Sigmoid colon (tissue), 6 donors: ENCODE measurements at regions not wholly inside any gene's neighbourhood (a gene's known extent, or its start where the extent isn't known, plus 50 kb on each side); places are given as distances from the start of the nearest gene placed in this dataset.

Experiments used
- DNase-seq: peaks from one replicate; pipeline ENCODE4 v3.0.0-alpha.2; 2019
- H3K27ac ChIP-seq, 4 donors: fragments of 200-600 bp; sonication (generic); one replicate each; pipeline ENCODE4 v1.5.1; 2016 to 2019; ENCODE audit warnings: mild to moderate bottlenecking in 1 of 4
- H3K27me3 ChIP-seq, 3 donors: fragments of 200-600 bp; sonication (generic); one replicate each; pipeline ENCODE4 v1.5.1; 2019; ENCODE audit warnings: mild to moderate bottlenecking in 1 of 3
- H3K36me3 ChIP-seq, 4 donors: fragments of 200-600 bp; sonication (generic); one replicate each; pipeline ENCODE4 v1.5.1; 2016 to 2019
- H3K4me1 ChIP-seq, 4 donors: fragments of 200-600 bp; sonication (generic); one replicate each; pipeline ENCODE4 v1.5.1; 2017 to 2019
- H3K4me3 ChIP-seq, 4 donors: fragments of 200-600 bp; sonication (generic); one replicate each; pipeline ENCODE4 v1.5.1; 2017 to 2019; ENCODE audit warnings: mild to moderate bottlenecking in 2 of 4, moderate library complexity in 1 of 4
- H3K9me3 ChIP-seq, 4 donors: fragments of 200-600 bp in 3 of 4; sonication (generic) in 3 of 4; one replicate each; pipeline versions ENCODE4 v1.5.1 to v1.6.1; 2013 to 2019
- CTCF ChIP-seq, 4 experiments: fragments of 450-650 bp in 3 of 4; fragments of 200-600 bp in 1 of 4; IDR thresholded peaks; one replicate each; pipeline ENCODE4 v1.5.1; 2016 to 2019; ENCODE audit warnings: antibody characterized with exemption in 4 of 4, mild to moderate bottlenecking in 3 of 4, moderate library complexity in 2 of 4
- EP300 ChIP-seq, 4 donors: sonication (generic); formaldehyde crosslinking; IDR thresholded peaks; one replicate each; pipeline ENCODE4 v1.6.1; 2017; ENCODE audit warnings: antibody characterized with exemption in 4 of 4
- POLR2A ChIP-seq, 2 donors: fragments of 450-650 bp; IDR thresholded peaks; one replicate each; pipeline ENCODE4 v1.6.1; 2016; ENCODE audit warnings: antibody characterized with exemption in 2 of 2, mild to moderate bottlenecking in 2 of 2, moderate library complexity in 2 of 2
- POLR2AphosphoS5 ChIP-seq, 4 donors: sonication (generic); formaldehyde crosslinking; IDR thresholded peaks; one replicate each; pipeline ENCODE4 v1.6.1; 2017; ENCODE audit warnings: antibody characterized with exemption in 4 of 4
- WGBS, 2 donors: extraction: QIAGEN DNeasy Blood & Tissue Kit; methylation state at CpG; one replicate each; pipeline ENCODE4 v1.1.7; 2013; 5-methylcytosine and 5-hydroxymethylcytosine counted together
- intact Hi-C: fragments of 100-400 bp; cut with DNase I; formaldehyde crosslinking; loops from one replicate; pipeline ENCODE4 v1.15.1; 2023
- donor health status: healthy with polysubstance abuse.
- donor health status: healthy.

DNA sequence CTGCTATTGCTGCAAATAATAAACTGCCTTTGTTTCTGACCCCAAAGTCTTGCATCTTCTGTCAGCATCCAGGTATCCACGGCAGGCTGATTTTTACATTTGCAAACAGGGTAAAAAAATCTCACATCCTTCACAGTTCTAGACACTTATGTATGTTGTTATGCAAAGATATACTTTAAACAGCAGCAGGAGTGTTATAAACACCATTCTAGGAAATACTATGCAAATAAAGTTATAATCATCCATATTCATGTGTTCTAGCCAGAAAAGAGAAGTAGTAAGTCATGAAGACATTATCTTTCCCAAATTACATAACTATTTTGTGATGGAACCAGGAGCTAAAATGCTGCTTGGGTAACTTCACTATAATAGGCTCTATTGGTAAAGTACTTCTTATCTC lies 534.2 kb downstream of the LTN1 start:
- no peaks in the 10 kb centered on the region for H3K27me3 ChIP-seq
- no peak for TF ChIP-seq CTCF (IDR thresholded peaks at IDR 0.05)
- no peak for TF ChIP-seq POLR2A (IDR thresholded peaks at IDR 0.05)
- TF ChIP-seq EP300 (IDR thresholded peaks at IDR 0.05) = no peak
- no peaks in the 10 kb centered on the region for H3K9me3 ChIP-seq
- no peak overlapping the region for H3K27ac ChIP-seq
- H3K4me1 ChIP-seq = no peaks in the 10 kb centered on the region
- no peaks in the 10 kb centered on the region for H3K36me3 ChIP-seq
- H3K4me3 ChIP-seq = no peak overlapping the region
- WGBS, 2 donors = 60 to 76% methylated on average over 1 of the region's 1 CpG
- intact Hi-C loops = no loop called here
- no peak for DNase-seq

GRCh38 chr21:28455253-28455600 lies 537.5 kb downstream of the LTN1 start:
- H3K27me3 ChIP-seq = no peaks in the 10 kb centered on the region
- no peaks in the 10 kb centered on the region for H3K9me3 ChIP-seq
- 69 to 70% methylated on average over 4 of the region's 4 CpGs for WGBS, 2 donors
- no peaks in the 10 kb centered on the region for H3K4me1 ChIP-seq
- H3K27ac ChIP-seq = peak overlapping the region in 1 of 4 donors; percentile 25
- no peaks in the 10 kb centered on the region for H3K36me3 ChIP-seq
- intact Hi-C loops = no loop called here
- no peak overlapping the region for H3K4me3 ChIP-seq
- no peak for DNase-seq
- TF ChIP-seq POLR2A (IDR thresholded peaks at IDR 0.05) (no peak), POLR2AphosphoS5 (IDR thresholded peaks at IDR 0.05) (no peak), CTCF (IDR thresholded peaks at IDR 0.05) (no peak), EP300 (IDR thresholded peaks at IDR 0.05) (no peak)

DNA sequence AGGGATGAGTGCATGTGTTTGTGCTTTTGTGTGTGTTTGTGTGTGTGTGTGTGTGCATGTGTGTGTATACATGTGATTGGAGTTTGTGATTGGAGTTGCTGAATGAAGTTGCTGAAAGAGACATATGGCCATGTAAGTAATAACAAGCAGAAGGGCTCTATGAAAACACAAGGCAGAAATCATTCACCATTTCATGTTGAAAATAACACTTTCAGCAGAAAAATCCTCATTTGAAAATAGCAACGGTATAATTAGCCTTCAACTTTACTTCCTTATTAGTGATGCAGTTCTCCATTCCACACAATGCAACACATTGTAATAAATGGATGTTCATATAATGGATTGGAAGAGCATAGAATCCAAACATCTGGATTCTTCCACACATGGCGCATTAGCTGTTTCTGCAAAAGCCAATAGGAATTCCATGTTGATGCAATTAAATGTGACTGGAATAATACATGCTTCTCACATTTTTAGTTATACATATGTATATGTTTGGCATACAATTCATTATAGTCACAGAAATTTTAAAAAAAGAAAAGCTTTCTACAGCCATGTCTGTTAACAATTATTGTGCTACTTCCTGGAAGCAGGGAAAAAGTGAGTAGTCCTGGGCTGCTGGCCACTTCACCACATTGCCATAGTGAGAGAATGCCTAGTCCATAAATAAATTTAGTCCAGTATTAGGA lies 538.0 kb downstream of the LTN1 start:
- peak overlapping the region in 1 of 4 donors; percentile 25 for H3K27ac ChIP-seq
- no peak overlapping the region for H3K4me3 ChIP-seq
- no peaks in the 10 kb centered on the region for H3K27me3 ChIP-seq
- 74 to 76% methylated on average over 2 of the region's 2 CpGs for WGBS, 2 donors
- no peak for DNase-seq
- H3K9me3 ChIP-seq = no peaks in the 10 kb centered on the region
- H3K4me1 ChIP-seq = no peaks in the 10 kb centered on the region
- TF ChIP-seq EP300 (IDR thresholded peaks at IDR 0.05) (no peak), CTCF (IDR thresholded peaks at IDR 0.05) (no peak), POLR2A (IDR thresholded peaks at IDR 0.05) (no peak), POLR2AphosphoS5 (IDR thresholded peaks at IDR 0.05) (no peak)
- intact Hi-C loops = no loop called here
- H3K36me3 ChIP-seq = no peaks in the 10 kb centered on the region

GRCh38 chr21:28447462-28447861 lies 545.2 kb downstream of the LTN1 start:
- no peaks in the 10 kb centered on the region for H3K9me3 ChIP-seq
- no peak overlapping the region for H3K27ac ChIP-seq
- H3K4me3 ChIP-seq = no peak overlapping the region
- H3K4me1 ChIP-seq = no peaks in the 10 kb centered on the region
- no peaks in the 10 kb centered on the region for H3K36me3 ChIP-seq
- no peak for DNase-seq
- TF ChIP-seq POLR2AphosphoS5 (IDR thresholded peaks at IDR 0.05) (no peak), CTCF (IDR thresholded peaks at IDR 0.05) (no peak), POLR2A (IDR thresholded peaks at IDR 0.05) (no peak), EP300 (IDR thresholded peaks at IDR 0.05) (no peak)
- WGBS, 2 donors = 90% methylated on average over 1 of the region's 1 CpG
- intact Hi-C loops = no loop called here
- no peaks in the 10 kb centered on the region for H3K27me3 ChIP-seq
